ENCODE measurements at regions not wholly inside any gene's neighbourhood (a gene's known extent, or its start where the extent isn't known, plus 50 kb on each side); places are given as distances from the start of the nearest gene placed in this dataset.

GRCh38 chr12:107539196-107539939 lies 146.2 kb upstream of the PWP1 start:
- no peak for TF ChIP-seq CTCF (IDR thresholded peaks at IDR 0.05)
- TF ChIP-seq POLR2A (IDR thresholded peaks at IDR 0.05), result no peak

Measured in Peyer's patch (tissue), 4 donors.